OCI-LY3 (cell line): ENCODE measurements at regions not wholly inside any gene's neighbourhood (a gene's known extent, or its start where the extent isn't known, plus 50 kb on each side); places are given as distances from the start of the nearest gene placed in this dataset.

Experiments
- EZH2phosphoT487 ChIP-seq: fragments of 200-600 bp; shearing (Covaris generic); IDR thresholded peaks from 2 replicates; pipeline ENCODE4 v1.6.1; 2018; ENCODE audit warnings: antibody characterized with exemption, mixed run types, low read depth
- TF ChIP-seq, protein P1 (sequence below): fragments of 200-600, 300-600 bp; sonication (generic); IDR thresholded peaks from 2 replicates; pipeline ENCODE4 v1.5.1; 2014; ENCODE audit warnings: antibody characterized with exemption, low read length, low read depth

DNA sequence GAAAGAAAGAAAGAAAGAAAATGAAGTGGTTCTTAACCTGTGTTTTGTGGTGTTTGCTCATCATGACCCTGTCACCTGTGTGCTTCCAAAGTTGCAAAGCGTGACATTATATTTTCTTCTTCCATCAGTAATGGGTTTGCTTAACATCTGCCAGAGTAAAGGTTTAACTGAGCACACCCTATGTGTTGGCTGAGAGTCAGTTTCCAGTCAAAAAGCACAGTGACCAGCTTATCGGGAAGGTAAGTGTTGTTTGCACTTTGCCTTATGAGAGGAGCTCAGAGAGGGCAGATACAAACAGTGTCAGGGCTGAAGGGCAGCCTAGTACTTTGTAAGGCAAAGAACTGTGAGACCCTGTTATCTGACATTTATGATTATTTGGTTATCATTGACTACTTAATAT lies 406.2 kb upstream of the CWC22 start:
- TF ChIP-seq, protein P1, sequence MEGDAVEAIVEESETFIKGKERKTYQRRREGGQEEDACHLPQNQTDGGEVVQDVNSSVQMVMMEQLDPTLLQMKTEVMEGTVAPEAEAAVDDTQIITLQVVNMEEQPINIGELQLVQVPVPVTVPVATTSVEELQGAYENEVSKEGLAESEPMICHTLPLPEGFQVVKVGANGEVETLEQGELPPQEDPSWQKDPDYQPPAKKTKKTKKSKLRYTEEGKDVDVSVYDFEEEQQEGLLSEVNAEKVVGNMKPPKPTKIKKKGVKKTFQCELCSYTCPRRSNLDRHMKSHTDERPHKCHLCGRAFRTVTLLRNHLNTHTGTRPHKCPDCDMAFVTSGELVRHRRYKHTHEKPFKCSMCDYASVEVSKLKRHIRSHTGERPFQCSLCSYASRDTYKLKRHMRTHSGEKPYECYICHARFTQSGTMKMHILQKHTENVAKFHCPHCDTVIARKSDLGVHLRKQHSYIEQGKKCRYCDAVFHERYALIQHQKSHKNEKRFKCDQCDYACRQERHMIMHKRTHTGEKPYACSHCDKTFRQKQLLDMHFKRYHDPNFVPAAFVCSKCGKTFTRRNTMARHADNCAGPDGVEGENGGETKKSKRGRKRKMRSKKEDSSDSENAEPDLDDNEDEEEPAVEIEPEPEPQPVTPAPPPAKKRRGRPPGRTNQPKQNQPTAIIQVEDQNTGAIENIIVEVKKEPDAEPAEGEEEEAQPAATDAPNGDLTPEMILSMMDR: no peak
- no peak for TF ChIP-seq EZH2phosphoT487
